Midbrain (tissue), 1 donor: ENCODE measurements at regions not wholly inside any gene's neighbourhood (a gene's known extent, or its start where the extent isn't known, plus 50 kb on each side); places are given as distances from the start of the nearest gene placed in this dataset.
"Not testable (repeated sequence)": the region's sequence is repeated elsewhere in the genome, so short reads cannot be mapped to it uniquely, and the experiment has no call there.

ENCODE experiments used
- DNase-seq: peaks from one replicate; lab custom pipeline; 2025; lab: John Stamatoyannopoulos, UW

GRCh38 chr6:91904586-91905164 is 1317.8 kb upstream of the MAP3K7 start:
- DNase-seq, result no peak

GRCh38 chr6:91895599-91896285 is 1308.9 kb upstream of the MAP3K7 start:
- no peak for DNase-seq

GRCh38 chr6:91886183-91886795 is 1299.4 kb upstream of the MAP3K7 start:
- no peak for DNase-seq

- DNase-seq, result not testable (repeated sequence)
Measured at GRCh38 chr6:91881791-91882190, 1294.9 kb upstream of the MAP3K7 start.

GRCh38 chr6:91879386-91879995 is 1292.6 kb upstream of the MAP3K7 start:
- no peak for DNase-seq

- DNase-seq, result no peak
Measured at GRCh38 chr6:91877994-91878393, 1291.1 kb upstream of the MAP3K7 start.

- no peak for DNase-seq
Measured at GRCh38 chr6:91874971-91875370, 1288.1 kb upstream of the MAP3K7 start.

- no peak for DNase-seq
Measured at GRCh38 chr6:91868539-91869202, 1281.8 kb upstream of the MAP3K7 start.

GRCh38 chr6:91865889-91866288 is 1279.0 kb upstream of the MAP3K7 start:
- no peak for DNase-seq

GRCh38 chr6:91864911-91865310 is 1278.0 kb upstream of the MAP3K7 start:
- no peak for DNase-seq

GRCh38 chr6:91860541-91861335 is 1273.9 kb upstream of the MAP3K7 start:
- no peak for DNase-seq

GRCh38 chr6:91852252-91852651 is 1265.4 kb upstream of the MAP3K7 start:
- DNase-seq, result no peak

GRCh38 chr6:91834813-91835212 is 1247.9 kb upstream of the MAP3K7 start:
- DNase-seq, result no peak

GRCh38 chr6:91827151-91827550 is 1240.3 kb upstream of the MAP3K7 start:
- no peak for DNase-seq

- DNase-seq, result no peak
Measured at GRCh38 chr6:91826128-91826527, 1239.3 kb upstream of the MAP3K7 start.

- DNase-seq, result no peak
Measured at GRCh38 chr6:91824331-91824730, 1237.5 kb upstream of the MAP3K7 start.

GRCh38 chr6:91822581-91822980 is 1235.7 kb upstream of the MAP3K7 start:
- DNase-seq, result no peak

GRCh38 chr6:91816335-91816734 is 1229.5 kb upstream of the MAP3K7 start:
- no peak for DNase-seq

- DNase-seq, result no peak
Measured at GRCh38 chr6:91813641-91814040, 1226.8 kb upstream of the MAP3K7 start.

GRCh38 chr6:91812596-91813274 is 1225.9 kb upstream of the MAP3K7 start:
- no peak for DNase-seq

GRCh38 chr6:91804981-91805380 is 1218.1 kb upstream of the MAP3K7 start:
- no peak for DNase-seq
